ENCODE measurements at regions not wholly inside any gene's neighbourhood (a gene's known extent, or its start where the extent isn't known, plus 50 kb on each side); places are given as distances from the start of the nearest gene placed in this dataset.

- DNase-seq = no peak
- Histone ChIP-seq H3K36me3 (0 out of 2 replicates have a peak, but pooled peaks cover 2% of the 10 kb centered on the region), H3K27ac (no peak overlapping the region), H3K9me3 (replicated peaks) (peaks cover 8% of the 10 kb centered on the region), H3K4me3 (no peak overlapping the region), H3K27me3 (no peaks in the 10 kb centered on the region), H3K4me1 (peaks cover 15% of the 10 kb centered on the region)
These were observed 64.6 kb upstream of the WDR26 start for GRCh38 chr1:224499204-224499603.

DNA sequence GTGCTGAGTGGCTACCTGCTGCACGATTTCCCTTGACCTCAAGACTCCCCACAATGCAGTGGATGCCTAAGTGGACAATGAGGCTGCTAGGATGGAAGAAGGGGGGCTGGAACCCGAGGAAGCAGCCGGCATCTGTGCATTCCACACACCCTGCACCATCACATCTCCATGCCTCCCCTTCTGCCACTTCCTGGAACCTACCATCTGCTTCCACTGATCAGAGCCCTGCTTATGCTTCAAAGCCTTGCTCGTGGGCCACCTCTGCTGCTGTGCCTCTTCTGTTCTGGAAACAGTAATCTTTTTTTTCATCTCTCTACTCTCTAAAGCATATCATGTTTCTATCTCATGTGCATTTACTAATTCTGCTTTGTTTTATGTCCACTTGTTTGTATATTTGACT is 66.2 kb upstream of the WDR26 start:
- no peak overlapping the region for H3K27ac ChIP-seq
- no peak overlapping the region for H3K4me3 ChIP-seq
- peaks cover 8% of the 10 kb centered on the region for H3K9me3 ChIP-seq (replicated peaks)
- H3K27me3 ChIP-seq = no peaks in the 10 kb centered on the region
- H3K36me3 ChIP-seq = 0 out of 2 replicates have a peak, but pooled peaks cover 2% of the 10 kb centered on the region
- DNase-seq = peak in 1 of 2 experiments; percentile 55
- peaks cover 20% of the 10 kb centered on the region for H3K4me1 ChIP-seq

DNA sequence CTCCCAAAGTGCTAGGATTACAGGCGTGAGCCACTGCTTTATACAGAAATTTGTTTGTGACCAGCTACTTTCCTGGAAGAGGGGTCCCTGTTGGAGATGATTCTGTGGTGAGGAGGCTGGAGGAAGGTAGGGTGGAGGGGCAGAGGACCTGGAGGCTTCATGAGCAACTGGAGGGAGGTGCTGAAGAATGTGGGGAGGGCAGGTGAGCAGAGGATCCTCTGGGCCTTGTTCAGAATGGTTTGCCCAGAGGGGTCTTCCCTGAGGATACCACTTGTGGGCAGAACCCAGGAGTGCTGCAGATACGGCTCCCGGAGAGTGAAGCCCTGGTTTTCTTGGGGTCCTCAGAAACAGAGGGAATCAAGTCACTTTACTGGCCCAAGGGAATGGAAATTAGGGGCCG is 67.2 kb upstream of the WDR26 start:
- no peak for DNase-seq
- Histone ChIP-seq H3K36me3 (no peaks in the 10 kb centered on the region), H3K27me3 (no peaks in the 10 kb centered on the region), H3K4me1 (peaks cover 20% of the 10 kb centered on the region), H3K9me3 (replicated peaks) (peaks cover 6% of the 10 kb centered on the region), H3K4me3 (no peak overlapping the region), H3K27ac (no peak overlapping the region)

- Histone ChIP-seq H3K36me3 (no peaks in the 10 kb centered on the region), H3K9me3 (replicated peaks) (no peaks in the 10 kb centered on the region), H3K27me3 (no peaks in the 10 kb centered on the region), H3K27ac (no peak overlapping the region), H3K4me1 (peaks cover 20% of the 10 kb centered on the region), H3K4me3 (peak overlapping the region; percentile 35)
- DNase-seq = peak in 1 of 2 experiments; percentile 34
These were observed 68.0 kb upstream of the WDR26 start for GRCh38 chr1:224502459-224503160.

DNA sequence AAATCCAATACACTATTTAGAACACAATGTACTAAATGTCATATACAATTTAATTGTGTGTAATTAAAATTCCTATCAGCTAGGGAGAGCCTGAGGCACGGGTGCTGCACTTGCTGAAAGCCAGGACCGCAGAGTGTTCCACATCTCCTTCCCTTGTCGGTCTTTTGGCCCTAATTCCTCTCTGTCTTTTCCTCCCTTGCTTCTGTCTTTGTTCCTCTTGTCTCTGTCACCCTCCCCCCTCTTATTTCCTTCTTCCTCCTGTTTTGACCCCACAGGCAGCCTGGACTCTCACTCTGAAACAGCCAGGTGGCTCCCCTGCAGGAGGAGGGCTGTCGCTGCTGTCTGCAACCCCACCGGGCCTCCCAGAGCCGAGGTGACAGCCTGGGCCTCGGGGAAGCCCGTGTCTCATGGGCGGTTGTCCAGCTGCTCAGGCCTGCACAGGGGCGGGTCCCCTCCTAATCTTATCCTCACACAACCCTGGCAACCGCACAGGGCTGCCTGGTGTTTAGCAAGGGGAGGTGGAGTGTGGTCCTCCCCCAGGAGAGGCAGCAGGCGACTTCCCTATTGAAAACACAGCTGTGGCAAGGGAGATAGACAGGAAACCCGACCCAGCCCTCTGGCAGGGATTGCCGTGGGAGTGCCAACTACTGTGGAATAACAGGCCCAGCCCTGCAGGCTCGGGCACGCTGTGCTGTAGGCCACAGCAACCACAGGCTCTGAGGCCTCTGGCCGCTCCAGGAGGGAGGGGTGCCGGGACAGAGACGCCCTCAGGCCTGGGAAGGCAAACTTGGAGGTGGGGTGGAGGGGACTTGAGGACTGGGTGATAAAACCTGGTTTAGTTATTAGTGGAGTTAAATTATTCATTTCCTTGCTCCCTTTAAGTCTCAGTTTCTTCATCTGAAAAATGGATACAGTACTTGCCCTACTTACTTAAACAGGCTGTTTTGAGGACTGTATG is 68.8 kb upstream of the WDR26 start:
- Histone ChIP-seq H3K27ac (peak overlapping the region; percentile 35; the same call in 1 of the 2 replicates), H3K4me1 (peaks cover 20% of the 10 kb centered on the region), H3K27me3 (no peaks in the 10 kb centered on the region), H3K36me3 (no peaks in the 10 kb centered on the region), H3K4me3 (peak overlapping the region; percentile 35), H3K9me3 (replicated peaks) (no peaks in the 10 kb centered on the region)
- DNase-seq = peak; percentile 97

GRCh38 chr1:224504297-224505041 is 69.9 kb upstream of the WDR26 start:
- no peaks in the 10 kb centered on the region for H3K27me3 ChIP-seq
- H3K9me3 ChIP-seq (replicated peaks) = no peaks in the 10 kb centered on the region
- DNase-seq = no peak
- no peak overlapping the region for H3K27ac ChIP-seq
- no peaks in the 10 kb centered on the region for H3K36me3 ChIP-seq
- H3K4me3 ChIP-seq = no peak overlapping the region
- H3K4me1 ChIP-seq = peaks cover 20% of the 10 kb centered on the region

GRCh38 chr1:224505454-224506093 is 71.0 kb upstream of the WDR26 start:
- Histone ChIP-seq H3K4me1 (peaks cover 20% of the 10 kb centered on the region), H3K27me3 (no peaks in the 10 kb centered on the region), H3K27ac (no peak overlapping the region), H3K9me3 (replicated peaks) (no peaks in the 10 kb centered on the region), H3K4me3 (no peak overlapping the region), H3K36me3 (no peaks in the 10 kb centered on the region)
- no peak for DNase-seq

DNA sequence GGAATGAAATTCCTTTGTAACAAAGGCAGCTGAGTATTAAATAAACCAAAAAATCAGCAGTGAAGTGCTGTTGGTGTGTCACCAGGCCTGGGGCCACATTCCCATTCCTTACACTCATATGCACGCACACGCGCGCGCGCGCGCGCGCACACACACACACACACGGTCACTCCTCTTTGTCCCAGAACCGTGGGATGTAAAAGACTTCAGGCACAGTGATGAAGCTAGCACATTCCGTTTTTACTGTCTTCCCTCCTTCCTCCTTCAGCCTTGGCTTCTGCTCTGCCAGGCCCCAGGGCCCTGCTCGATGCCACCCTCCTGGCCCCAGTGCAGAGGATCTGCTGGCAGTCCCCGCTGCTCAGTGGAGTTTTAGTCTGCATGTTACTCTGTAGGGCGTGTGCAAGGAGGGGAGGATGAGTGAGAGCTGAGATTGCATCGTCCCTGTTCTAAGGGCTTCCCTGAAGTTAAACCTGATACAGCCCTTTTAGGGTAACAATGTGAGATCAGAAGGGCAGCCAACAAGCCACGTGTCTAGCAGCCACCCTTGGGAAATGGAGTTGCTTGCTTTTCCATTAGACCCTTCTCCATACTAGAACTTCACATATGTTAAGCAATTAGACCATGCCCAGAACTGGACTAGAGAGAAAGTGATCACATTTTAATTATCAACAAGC is 71.7 kb upstream of the WDR26 start:
- no peak overlapping the region for H3K27ac ChIP-seq
- H3K36me3 ChIP-seq = no peaks in the 10 kb centered on the region
- no peak for DNase-seq
- no peaks in the 10 kb centered on the region for H3K9me3 ChIP-seq (replicated peaks)
- H3K4me3 ChIP-seq = no peak overlapping the region
- peaks cover 24% of the 10 kb centered on the region for H3K4me1 ChIP-seq
- no peaks in the 10 kb centered on the region for H3K27me3 ChIP-seq

GRCh38 chr1:224507771-224508523 is 73.3 kb upstream of the WDR26 start:
- Histone ChIP-seq H3K4me3 (no peak overlapping the region), H3K27me3 (no peaks in the 10 kb centered on the region), H3K9me3 (replicated peaks) (no peaks in the 10 kb centered on the region), H3K36me3 (no peaks in the 10 kb centered on the region), H3K4me1 (peaks cover 20% of the 10 kb centered on the region), H3K27ac (no peak overlapping the region)
- no peak for DNase-seq

GRCh38 chr1:224509907-224510306 is 75.3 kb upstream of the WDR26 start:
- no peak for DNase-seq
- peaks cover 10% of the 10 kb centered on the region for H3K4me1 ChIP-seq
- no peak overlapping the region for H3K4me3 ChIP-seq
- H3K36me3 ChIP-seq = no peaks in the 10 kb centered on the region
- no peaks in the 10 kb centered on the region for H3K9me3 ChIP-seq (replicated peaks)
- H3K27ac ChIP-seq = no peak overlapping the region
- no peaks in the 10 kb centered on the region for H3K27me3 ChIP-seq

DNA sequence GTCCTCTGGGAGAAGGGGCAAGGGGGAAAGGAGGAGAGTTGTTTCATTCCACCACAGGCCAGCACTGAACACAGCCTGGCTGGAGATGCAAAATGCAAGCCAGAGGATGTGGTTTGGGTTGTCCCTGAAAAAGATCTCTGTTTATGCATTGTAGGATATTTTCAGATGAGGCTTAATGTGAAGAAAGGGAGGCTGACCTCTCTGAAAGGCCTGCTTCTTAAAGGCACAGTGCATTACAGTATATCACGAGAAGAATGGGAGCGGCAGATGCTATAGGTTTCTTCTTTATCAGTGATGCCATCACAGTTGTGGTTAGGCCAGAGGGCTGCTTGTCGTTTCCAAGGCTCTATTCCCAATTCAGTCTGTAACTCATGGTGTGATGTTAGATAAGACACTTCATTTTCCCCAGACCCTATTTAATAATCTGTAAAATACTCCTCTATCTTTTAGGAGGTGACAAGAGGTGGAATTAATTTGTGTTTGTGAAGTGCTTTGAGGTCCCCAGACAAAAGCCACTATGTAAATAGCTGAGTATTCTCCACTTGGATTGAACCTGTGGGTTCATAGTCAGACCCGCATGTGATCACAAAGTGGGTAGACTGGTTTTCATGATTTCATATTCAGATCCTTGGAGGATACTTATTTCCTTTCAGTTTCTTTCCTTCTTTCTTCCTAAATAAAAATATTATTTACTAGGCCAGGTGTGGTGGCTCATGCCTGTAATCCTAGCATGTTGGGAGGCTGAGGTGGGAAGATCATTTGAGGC is 76.5 kb upstream of the WDR26 start:
- Histone ChIP-seq H3K4me3 (no peak overlapping the region), H3K36me3 (no peaks in the 10 kb centered on the region), H3K4me1 (peaks cover 10% of the 10 kb centered on the region), H3K27me3 (no peaks in the 10 kb centered on the region), H3K9me3 (replicated peaks) (no peaks in the 10 kb centered on the region), H3K27ac (no peak overlapping the region)
- DNase-seq = peak in 1 of 2 experiments; percentile 69

DNA sequence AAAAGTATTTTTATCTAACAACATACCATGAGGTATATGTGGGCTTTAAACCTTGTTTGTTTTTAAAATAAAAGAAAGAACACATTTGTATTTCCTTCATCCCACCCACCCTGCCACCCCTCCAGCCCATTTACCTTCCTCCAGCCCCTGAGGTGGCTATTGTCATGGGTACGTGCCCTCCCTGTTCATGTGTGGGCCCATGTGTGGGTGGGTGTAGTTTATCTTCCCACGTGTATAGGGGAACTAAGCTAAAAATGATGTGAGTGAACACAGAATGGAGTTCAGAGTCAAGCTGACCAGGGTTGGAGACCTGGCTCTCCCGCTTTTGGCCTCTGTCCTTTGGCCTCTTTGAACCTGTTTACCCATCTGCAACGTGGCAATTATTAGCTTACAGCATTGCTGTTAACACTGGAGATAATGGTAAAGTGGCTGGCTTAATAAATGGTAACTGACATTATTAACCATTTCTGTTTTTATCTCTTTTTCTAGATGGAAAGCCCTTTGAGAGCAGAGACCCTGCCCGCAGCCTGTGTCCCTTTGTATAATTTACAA is 78.1 kb upstream of the WDR26 start:
- DNase-seq = no peak
- Histone ChIP-seq H3K27me3 (no peaks in the 10 kb centered on the region), H3K27ac (no peak overlapping the region)

More for the DNA sequence above, 78.1 kb upstream of the WDR26 start:
- Histone ChIP-seq H3K4me1 (peaks cover 10% of the 10 kb centered on the region), H3K9me3 (replicated peaks) (no peaks in the 10 kb centered on the region), H3K36me3 (no peaks in the 10 kb centered on the region), H3K4me3 (no peak overlapping the region)

All from SJCRH30 (cell line).